ENCODE measurements at regions not wholly inside any gene's neighbourhood (a gene's known extent, or its start where the extent isn't known, plus 50 kb on each side); places are given as distances from the start of the nearest gene placed in this dataset.

DNA sequence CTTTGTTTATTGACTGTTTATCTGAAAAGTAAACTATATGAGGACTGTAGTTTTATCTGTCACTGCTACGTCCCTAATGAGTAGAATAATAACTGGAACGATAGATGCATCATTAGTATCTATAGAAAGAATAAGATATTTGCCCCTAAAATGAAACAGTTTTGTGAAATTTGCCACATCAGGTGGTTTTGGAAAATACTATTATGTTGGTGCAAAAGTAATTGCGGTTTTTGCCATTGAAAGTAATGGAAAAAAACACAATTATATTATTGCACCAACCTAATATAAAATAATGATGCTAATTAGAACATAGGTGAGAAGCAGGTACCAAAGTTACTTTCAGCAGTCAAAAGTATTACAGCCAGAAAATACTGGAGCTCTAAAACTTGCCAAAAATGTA lies 158.3 kb downstream of the PABPC4L start:
- TF ChIP-seq ATF3 (IDR thresholded peaks at IDR 0.05) (no peak), FOXA2 (IDR thresholded peaks at IDR 0.05) (no peak), HNF4G (IDR thresholded peaks at IDR 0.05) (no peak), SP1 (IDR thresholded peaks at IDR 0.05) (no peak), GABPA (IDR thresholded peaks at IDR 0.05 in 1 of 2, conservative IDR thresholded peaks at IDR 0.05 in 1 of 2) (no peak)
- Histone ChIP-seq H3K4me1 (ENCODE audit: control insufficient read depth in 4 of 4, insufficient read depth in 4 of 4, low read length in 3 of 4) (no peaks in the 10 kb centered on the region), H3K27me3 (ENCODE audit: control insufficient read depth in 4 of 4, insufficient read depth in 4 of 4, low read length in 3 of 4) (no peaks in the 10 kb centered on the region), H3K27ac (ENCODE audit: low read depth in 1 of 2, low read length in 2 of 2) (no peak overlapping the region), H3K4me3 (ENCODE audit: low read depth in 1 of 3, low read length in 3 of 3) (no peak overlapping the region), H3K9me3 (ENCODE audit: control insufficient read depth in 4 of 4, low read length in 3 of 4) (no peaks in the 10 kb centered on the region), H3K36me3 (ENCODE audit: control insufficient read depth in 4 of 4, insufficient read depth in 3 of 4, low read depth in 1 of 4, low read length in 3 of 4) (no peaks in the 10 kb centered on the region), H3K9ac (ENCODE audit: low read depth in 1 of 2, low read length in 2 of 2) (no peak overlapping the region)
- DNase-seq (ENCODE audit: low spot score) = no peak
- 70% methylated on average over 3 of the region's 3 CpGs for WGBS

- Histone ChIP-seq H3K27ac (ENCODE audit: low read depth in 1 of 2, low read length in 2 of 2) (no peak overlapping the region), H3K4me1 (ENCODE audit: control insufficient read depth in 4 of 4, insufficient read depth in 4 of 4, low read length in 3 of 4) (no peaks in the 10 kb centered on the region), H3K4me3 (ENCODE audit: low read depth in 1 of 3, low read length in 3 of 3) (no peak overlapping the region), H3K9ac (ENCODE audit: low read depth in 1 of 2, low read length in 2 of 2) (no peak overlapping the region), H3K36me3 (ENCODE audit: control insufficient read depth in 4 of 4, insufficient read depth in 3 of 4, low read depth in 1 of 4, low read length in 3 of 4) (no peaks in the 10 kb centered on the region), H3K27me3 (ENCODE audit: control insufficient read depth in 4 of 4, insufficient read depth in 4 of 4, low read length in 3 of 4) (no peaks in the 10 kb centered on the region), H3K9me3 (ENCODE audit: control insufficient read depth in 4 of 4, low read length in 3 of 4) (no peaks in the 10 kb centered on the region)
- no peak for DNase-seq (ENCODE audit: low spot score)
- no peak for TF ChIP-seq FOXA1 (IDR thresholded peaks at IDR 0.05)
- no peak for TF ChIP-seq HNF4G (IDR thresholded peaks at IDR 0.05)
- TF ChIP-seq, protein P1, sequence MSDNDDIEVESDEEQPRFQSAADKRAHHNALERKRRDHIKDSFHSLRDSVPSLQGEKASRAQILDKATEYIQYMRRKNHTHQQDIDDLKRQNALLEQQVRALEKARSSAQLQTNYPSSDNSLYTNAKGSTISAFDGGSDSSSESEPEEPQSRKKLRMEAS (IDR thresholded peaks at IDR 0.05) = no peak
- no peak for TF ChIP-seq TAF1 (conservative IDR thresholded peaks at IDR 0.05)
- TF ChIP-seq, protein P2, sequence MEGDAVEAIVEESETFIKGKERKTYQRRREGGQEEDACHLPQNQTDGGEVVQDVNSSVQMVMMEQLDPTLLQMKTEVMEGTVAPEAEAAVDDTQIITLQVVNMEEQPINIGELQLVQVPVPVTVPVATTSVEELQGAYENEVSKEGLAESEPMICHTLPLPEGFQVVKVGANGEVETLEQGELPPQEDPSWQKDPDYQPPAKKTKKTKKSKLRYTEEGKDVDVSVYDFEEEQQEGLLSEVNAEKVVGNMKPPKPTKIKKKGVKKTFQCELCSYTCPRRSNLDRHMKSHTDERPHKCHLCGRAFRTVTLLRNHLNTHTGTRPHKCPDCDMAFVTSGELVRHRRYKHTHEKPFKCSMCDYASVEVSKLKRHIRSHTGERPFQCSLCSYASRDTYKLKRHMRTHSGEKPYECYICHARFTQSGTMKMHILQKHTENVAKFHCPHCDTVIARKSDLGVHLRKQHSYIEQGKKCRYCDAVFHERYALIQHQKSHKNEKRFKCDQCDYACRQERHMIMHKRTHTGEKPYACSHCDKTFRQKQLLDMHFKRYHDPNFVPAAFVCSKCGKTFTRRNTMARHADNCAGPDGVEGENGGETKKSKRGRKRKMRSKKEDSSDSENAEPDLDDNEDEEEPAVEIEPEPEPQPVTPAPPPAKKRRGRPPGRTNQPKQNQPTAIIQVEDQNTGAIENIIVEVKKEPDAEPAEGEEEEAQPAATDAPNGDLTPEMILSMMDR (IDR thresholded peaks at IDR 0.05; ENCODE audit: low read depth, low read length, missing input control) = no peak
- no peak for TF ChIP-seq RXRA (IDR thresholded peaks at IDR 0.05)
- no peak for TF ChIP-seq GABPA (IDR thresholded peaks at IDR 0.05 in 1 of 2, conservative IDR thresholded peaks at IDR 0.05 in 1 of 2)
- TF ChIP-seq RAD21 (IDR thresholded peaks at IDR 0.05) = no peak
- no peak for TF ChIP-seq YY1 (IDR thresholded peaks at IDR 0.05)
- TF ChIP-seq FOXA2 (IDR thresholded peaks at IDR 0.05) = no peak
- no peak for TF ChIP-seq ZBTB33 (IDR thresholded peaks at IDR 0.05)
- no peak for TF ChIP-seq REST (IDR thresholded peaks at IDR 0.05)
- TF ChIP-seq JUND (IDR thresholded peaks at IDR 0.05) = no peak
- no peak for TF ChIP-seq SP1 (IDR thresholded peaks at IDR 0.05)
- no peak for TF ChIP-seq EGR1 (IDR thresholded peaks at IDR 0.05; ENCODE audit: low read depth in 2 of 2)
- TF ChIP-seq ATF3 (IDR thresholded peaks at IDR 0.05) = no peak
- TF ChIP-seq NR2F2 (IDR thresholded peaks at IDR 0.05) = no peak
- TF ChIP-seq HNF4A (conservative IDR thresholded peaks at IDR 0.05) = no peak
Measured at GRCh38 chr4:134028421-134028820, 173.2 kb downstream of the PABPC4L start.
